Body of pancreas (tissue), 4 donors: ENCODE measurements at regions not wholly inside any gene's neighbourhood (a gene's known extent, or its start where the extent isn't known, plus 50 kb on each side); places are given as distances from the start of the nearest gene placed in this dataset.

Source experiments
- ATAC-seq: fragments of 150-250 bp; one replicate; pipeline ENCODE4 v1.9.1; 2016
- DNase-seq, 4 donors: peaks; one replicate each; pipeline ENCODE4 v3.0.0-alpha.2; 2019
- H3K27ac ChIP-seq, 4 donors: fragments of 200-600 bp; sonication (generic); 1 replicate in 3 of 4; 2 replicates in 1 of 4; pipeline versions ENCODE4 v1.5.1 to v1.6.1; 2016 to 2019; ENCODE audit warnings: mild to moderate bottlenecking in 1 of 4, mixed read lengths in 1 of 4, moderate library complexity in 1 of 4
- H3K27me3 ChIP-seq, 2 donors: fragments of 200-600 bp; sonication (generic); one replicate each; pipeline ENCODE4 v1.6.0; 2016; ENCODE audit warnings: mild to moderate bottlenecking in 1 of 2
- H3K36me3 ChIP-seq, 2 donors: fragments of 200-600 bp; sonication (generic); replicated peaks in 1 of 2; 2 replicates each; pipeline ENCODE4 v1.5.1; 2016; ENCODE audit warnings: low read depth in 2 of 2; ENCODE audit not compliant: insufficient read depth in 1 of 2
- H3K4me1 ChIP-seq: fragments of 200-600 bp; sonication (generic); one replicate; pipeline ENCODE4 v1.6.0; 2016
- H3K4me3 ChIP-seq, 2 donors: fragments of 200-600 bp; sonication (generic); 1 replicate in 1 of 2; 2 replicates in 1 of 2; pipeline ENCODE4 v1.5.1; 2016 to 2019
- H3K9me3 ChIP-seq, 3 donors: fragments of 200-600 bp; sonication (generic); 1 replicate in 2 of 3; 2 replicates in 1 of 3; pipeline ENCODE4 v1.5.1; 2016
- POLR2A ChIP-seq, 3 donors: fragments of 450-650 bp; IDR thresholded peaks; one replicate each; pipeline ENCODE4 v1.6.1; 2016; ENCODE audit warnings: antibody characterized with exemption in 3 of 3, mild to moderate bottlenecking in 2 of 3
- whole genome bisulfite sequencing, 2 donors: methylation state at CpG; one replicate each; pipeline ENCODE4 v1.1.5; 2017; 5-methylcytosine and 5-hydroxymethylcytosine counted together
- intact Hi-C: fragments of 100-400 bp; cut with DNase I; formaldehyde crosslinking; loops from one replicate; pipeline ENCODE4 v1.15.1; 2023
- TF ChIP-seq, protein P1 (sequence below), 7 experiments: fragments of 450-650 bp in 4 of 7; fragments of 200-600 bp in 3 of 7; sonication (generic) in 3 of 7; IDR thresholded peaks; one replicate each; pipeline ENCODE4 v1.5.1; 2016 to 2019; ENCODE audit warnings: antibody characterized with exemption in 7 of 7

DNA sequence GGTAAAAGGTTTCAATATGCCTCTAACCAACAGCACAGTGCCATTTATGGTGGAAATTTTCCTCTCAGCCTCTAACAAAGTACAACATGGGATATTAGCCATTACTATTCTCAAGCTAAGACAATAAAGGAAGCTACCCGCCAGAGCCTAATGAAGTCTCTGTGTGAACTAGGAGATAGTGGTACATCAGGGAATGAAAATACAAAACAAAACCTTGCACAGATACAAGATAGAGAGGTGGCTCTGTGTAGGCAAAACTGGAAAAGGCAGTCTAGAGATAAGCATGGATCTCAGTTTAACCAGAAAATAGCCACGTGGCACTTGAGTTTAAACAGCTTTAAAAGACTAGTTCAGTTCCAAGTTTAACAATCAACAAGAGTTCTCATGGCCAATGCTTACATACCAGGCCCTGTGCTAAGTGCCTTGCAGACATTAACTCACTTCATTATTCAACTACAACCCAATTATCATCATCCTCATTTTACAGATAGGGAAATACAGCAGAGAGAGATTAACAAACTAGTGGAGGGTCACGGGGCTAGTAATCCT lies 279.3 kb downstream of the IGSF11 start:
- TF ChIP-seq, protein P1, sequence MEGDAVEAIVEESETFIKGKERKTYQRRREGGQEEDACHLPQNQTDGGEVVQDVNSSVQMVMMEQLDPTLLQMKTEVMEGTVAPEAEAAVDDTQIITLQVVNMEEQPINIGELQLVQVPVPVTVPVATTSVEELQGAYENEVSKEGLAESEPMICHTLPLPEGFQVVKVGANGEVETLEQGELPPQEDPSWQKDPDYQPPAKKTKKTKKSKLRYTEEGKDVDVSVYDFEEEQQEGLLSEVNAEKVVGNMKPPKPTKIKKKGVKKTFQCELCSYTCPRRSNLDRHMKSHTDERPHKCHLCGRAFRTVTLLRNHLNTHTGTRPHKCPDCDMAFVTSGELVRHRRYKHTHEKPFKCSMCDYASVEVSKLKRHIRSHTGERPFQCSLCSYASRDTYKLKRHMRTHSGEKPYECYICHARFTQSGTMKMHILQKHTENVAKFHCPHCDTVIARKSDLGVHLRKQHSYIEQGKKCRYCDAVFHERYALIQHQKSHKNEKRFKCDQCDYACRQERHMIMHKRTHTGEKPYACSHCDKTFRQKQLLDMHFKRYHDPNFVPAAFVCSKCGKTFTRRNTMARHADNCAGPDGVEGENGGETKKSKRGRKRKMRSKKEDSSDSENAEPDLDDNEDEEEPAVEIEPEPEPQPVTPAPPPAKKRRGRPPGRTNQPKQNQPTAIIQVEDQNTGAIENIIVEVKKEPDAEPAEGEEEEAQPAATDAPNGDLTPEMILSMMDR (IDR thresholded peaks at IDR 0.05), result no peak
- no peak for TF ChIP-seq POLR2A (IDR thresholded peaks at IDR 0.05)
- ATAC-seq (no peak), DNase-seq (no peak)
- intact Hi-C loops, result no loop called here
- WGBS, 2 donors, result 47% methylated on average over 3 of the region's 3 CpGs
- no peak overlapping the region for H3K4me3 ChIP-seq
- no peak overlapping the region for H3K27ac ChIP-seq
- H3K9me3 ChIP-seq, result no peaks in the 10 kb centered on the region
- H3K4me1 ChIP-seq, result no peaks in the 10 kb centered on the region
- H3K27me3 ChIP-seq, result no peaks in the 10 kb centered on the region
- no peaks in the 10 kb centered on the region for H3K36me3 ChIP-seq

DNA sequence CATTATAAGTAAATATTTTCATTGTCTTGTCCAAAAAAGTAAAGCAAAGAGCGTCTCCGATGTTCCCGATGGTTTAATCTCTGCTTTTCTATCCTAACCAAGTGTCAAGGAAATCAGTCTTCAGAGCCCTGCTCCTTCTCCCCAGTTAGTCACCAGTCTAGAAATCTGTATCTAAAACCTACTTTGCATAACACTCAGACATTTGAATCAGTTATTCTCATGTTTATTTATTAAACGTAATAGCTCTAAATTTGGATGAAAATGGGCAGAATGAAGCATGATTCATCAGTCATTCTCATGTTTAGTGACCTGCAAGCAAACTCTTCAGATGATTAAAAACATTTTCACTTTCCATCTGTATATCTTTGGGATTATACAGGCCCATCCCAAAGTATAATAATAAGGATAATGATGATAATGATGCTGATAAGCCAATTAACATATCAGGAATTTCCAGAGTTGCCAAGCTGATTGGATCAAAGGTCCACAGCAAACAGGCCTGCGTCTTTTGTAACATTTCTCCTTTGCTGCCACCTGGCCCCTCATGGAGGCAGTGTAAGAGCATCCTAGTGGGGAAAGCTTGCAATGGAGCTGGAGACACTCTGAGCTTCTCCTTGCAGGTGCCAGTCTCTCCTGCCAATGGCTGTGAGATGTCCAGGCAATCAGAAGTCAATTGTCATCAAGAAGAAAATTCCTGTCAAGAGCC lies 273.9 kb downstream of the IGSF11 start:
- ATAC-seq (no peak), DNase-seq (no peak)
- H3K27ac ChIP-seq, result no peak overlapping the region
- no peaks in the 10 kb centered on the region for H3K27me3 ChIP-seq
- 26 to 34% methylated on average over 5 of the region's 5 CpGs for WGBS, 2 donors
- no peaks in the 10 kb centered on the region for H3K9me3 ChIP-seq
- no peak for TF ChIP-seq POLR2A (IDR thresholded peaks at IDR 0.05)
- TF ChIP-seq, protein P1 (IDR thresholded peaks at IDR 0.05), result no peak
- H3K36me3 ChIP-seq, result no peaks in the 10 kb centered on the region
- no peaks in the 10 kb centered on the region for H3K4me1 ChIP-seq
- H3K4me3 ChIP-seq, result no peak overlapping the region
- intact Hi-C loops, result no loop called here

DNA sequence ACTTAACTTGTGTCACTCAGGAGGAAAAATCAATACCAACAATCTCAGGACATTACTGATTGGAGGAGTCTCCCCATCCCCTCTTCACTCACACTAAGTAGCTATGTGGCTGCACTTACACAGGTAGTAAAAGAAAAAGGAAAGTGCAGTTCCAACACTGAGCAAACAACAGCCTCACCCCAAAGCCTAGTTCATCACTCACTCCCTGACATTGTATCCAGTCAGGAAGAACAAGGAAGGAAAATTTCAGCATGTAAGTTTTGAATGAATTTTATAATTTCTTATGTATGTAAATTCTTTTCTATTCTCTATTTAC lies 273.4 kb downstream of the IGSF11 start:
- no peak for ATAC-seq
- intact Hi-C loops, result no loop called here

DNA sequence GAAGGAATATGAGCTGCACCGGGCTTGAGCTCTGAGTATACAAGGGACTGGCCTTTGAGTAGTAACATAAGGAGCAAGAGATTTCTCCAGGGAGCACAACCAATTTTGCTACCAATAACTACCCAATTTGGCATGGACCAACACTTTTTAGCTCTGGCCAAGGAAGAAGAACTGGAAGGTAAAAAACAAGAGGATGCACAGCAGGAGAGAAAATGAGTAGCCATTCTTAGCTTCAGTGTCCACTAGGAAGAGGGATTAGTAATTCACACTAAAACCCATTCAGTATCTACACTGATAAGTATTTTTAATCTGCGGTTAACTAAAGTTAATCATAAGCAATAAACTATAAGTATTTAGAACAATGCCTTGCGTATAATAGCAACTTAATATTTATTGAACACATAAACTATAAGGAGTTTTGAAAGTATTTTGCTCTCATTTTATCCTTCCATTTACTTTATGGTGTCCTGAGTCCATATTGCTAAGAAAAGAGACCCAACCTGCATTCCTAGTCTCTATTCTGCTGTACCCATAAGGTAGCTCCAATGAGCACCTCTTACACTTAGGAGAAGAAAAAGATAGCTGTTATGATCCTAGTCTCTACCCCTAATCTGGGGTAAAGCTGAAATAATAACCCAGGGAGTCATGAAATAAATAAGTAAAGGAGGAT lies 268.9 kb downstream of the IGSF11 start:
- H3K27ac ChIP-seq, result no peak overlapping the region
- TF ChIP-seq POLR2A (IDR thresholded peaks at IDR 0.05), result no peak
- TF ChIP-seq, protein P1 (IDR thresholded peaks at IDR 0.05), result no peak
- no peaks in the 10 kb centered on the region for H3K9me3 ChIP-seq
- H3K4me3 ChIP-seq, result no peak overlapping the region
- ATAC-seq (no peak), DNase-seq (no peak)
- WGBS, 2 donors, result 91 to 92% methylated on average over 3 of the region's 3 CpGs
- H3K4me1 ChIP-seq, result no peaks in the 10 kb centered on the region
- intact Hi-C loops, result no loop called here
- no peaks in the 10 kb centered on the region for H3K27me3 ChIP-seq
- no peaks in the 10 kb centered on the region for H3K36me3 ChIP-seq

More for the DNA sequence above, 273.4 kb downstream of the IGSF11 start:
- H3K27ac ChIP-seq, result no peak overlapping the region
- H3K9me3 ChIP-seq, result no peaks in the 10 kb centered on the region
- no peak for DNase-seq
- no peaks in the 10 kb centered on the region for H3K27me3 ChIP-seq
- H3K4me1 ChIP-seq, result no peaks in the 10 kb centered on the region
- no peaks in the 10 kb centered on the region for H3K36me3 ChIP-seq
- TF ChIP-seq POLR2A (IDR thresholded peaks at IDR 0.05), result no peak
- TF ChIP-seq, protein P1 (IDR thresholded peaks at IDR 0.05), result no peak
- H3K4me3 ChIP-seq, result no peak overlapping the region

DNA sequence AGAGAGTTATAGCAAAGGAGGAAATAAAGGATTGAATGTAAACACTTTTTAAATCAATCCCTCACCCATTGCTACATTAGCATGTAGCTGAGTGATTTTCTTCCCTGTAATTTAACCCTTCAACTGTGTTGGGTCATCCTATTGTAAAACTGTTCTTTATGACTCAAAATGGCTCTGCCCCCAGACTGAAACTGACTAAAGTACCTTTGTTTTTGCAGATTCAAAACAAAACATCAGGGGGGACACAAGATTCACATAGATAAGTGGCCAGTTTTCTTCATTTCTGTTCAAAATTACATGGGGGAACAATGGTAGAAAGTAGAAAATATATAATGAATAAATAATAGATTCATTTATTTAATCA lies 268.4 kb downstream of the IGSF11 start:
- Histone ChIP-seq H3K4me3 (no peak overlapping the region), H3K4me1 (no peaks in the 10 kb centered on the region), H3K27me3 (no peaks in the 10 kb centered on the region), H3K27ac (no peak overlapping the region), H3K9me3 (no peaks in the 10 kb centered on the region), H3K36me3 (no peaks in the 10 kb centered on the region)
- ATAC-seq (no peak), DNase-seq (no peak)
- intact Hi-C loops, result no loop called here
- TF ChIP-seq POLR2A (IDR thresholded peaks at IDR 0.05), result no peak
- TF ChIP-seq, protein P1 (IDR thresholded peaks at IDR 0.05), result no peak
